Parathyroid adenoma (tissue), 2 donors: ENCODE measurements at regions not wholly inside any gene's neighbourhood (a gene's known extent, or its start where the extent isn't known, plus 50 kb on each side); places are given as distances from the start of the nearest gene placed in this dataset.

ENCODE experiments used
- H2AFZ ChIP-seq: fragments of 300-600 bp; sonication (generic); one replicate; pipeline ENCODE4 v1.7.0; 2017; ENCODE audit warnings: antibody characterized with exemption, mild to moderate bottlenecking
- H3K27ac ChIP-seq: fragments of 300-600 bp; sonication (generic); one replicate; pipeline ENCODE4 v1.7.0; 2017
- H3K27me3 ChIP-seq: fragments of 300-600 bp; sonication (generic); one replicate; pipeline ENCODE4 v1.7.0; 2017; ENCODE audit warnings: low read length; ENCODE audit not compliant: control insufficient read depth, insufficient read depth
- H3K36me3 ChIP-seq: fragments of 300-600 bp; sonication (generic); one replicate; pipeline ENCODE4 v1.7.0; 2017; ENCODE audit warnings: low read length; ENCODE audit not compliant: control insufficient read depth, insufficient read depth
- H3K4me1 ChIP-seq: fragments of 300-600 bp; sonication (generic); one replicate; pipeline ENCODE4 v1.7.0; 2017; ENCODE audit warnings: control low read depth
- H3K4me2 ChIP-seq: fragments of 300-600 bp; sonication (generic); one replicate; pipeline ENCODE4 v1.7.0; 2017; ENCODE audit warnings: low read length
- H3K4me3 ChIP-seq: fragments of 300-600 bp; sonication (generic); one replicate; pipeline ENCODE4 v1.7.0; 2017; ENCODE audit warnings: low read depth, low read length
- H3K79me2 ChIP-seq: fragments of 300-600 bp; sonication (generic); one replicate; pipeline ENCODE4 v1.7.0; 2017; ENCODE audit warnings: control low read depth
- H3K9ac ChIP-seq: fragments of 300-600 bp; sonication (generic); one replicate; pipeline ENCODE4 v1.7.0; 2017; ENCODE audit warnings: mild to moderate bottlenecking
- H3K9me3 ChIP-seq: fragments of 300-600 bp; sonication (generic); one replicate; pipeline ENCODE4 v1.7.0; 2017; ENCODE audit warnings: low read length; ENCODE audit not compliant: control insufficient read depth
- CTCF ChIP-seq: fragments of 300-600 bp; sonication (generic); IDR thresholded peaks from one replicate; pipeline ENCODE4 v1.7.0; 2017; ENCODE audit warnings: antibody characterized with exemption, mild to moderate bottlenecking
- donor health status: primary hyperparathyroidism.

- Histone ChIP-seq H2AFZ (no peak overlapping the region), H3K4me1 (no peaks in the 10 kb centered on the region), H3K9ac (no peak overlapping the region), H3K79me2 (no peaks in the 10 kb centered on the region), H3K27ac (no peak overlapping the region), H3K27me3 (no peaks in the 10 kb centered on the region), H3K4me3 (no peak overlapping the region), H3K9me3 (no peaks in the 10 kb centered on the region), H3K36me3 (no peaks in the 10 kb centered on the region), H3K4me2 (no peak overlapping the region)
- TF ChIP-seq CTCF = no peak
Measured at GRCh38 chr1:56287721-56288120, 291.6 kb downstream of the PLPP3 start.

GRCh38 chr1:56286956-56287355 lies 292.4 kb downstream of the PLPP3 start:
- Histone ChIP-seq H3K27me3 (no peaks in the 10 kb centered on the region), H3K4me2 (no peak overlapping the region), H2AFZ (no peak overlapping the region), H3K4me3 (no peak overlapping the region), H3K4me1 (no peaks in the 10 kb centered on the region), H3K9me3 (no peaks in the 10 kb centered on the region), H3K27ac (no peak overlapping the region), H3K36me3 (no peaks in the 10 kb centered on the region), H3K79me2 (no peaks in the 10 kb centered on the region), H3K9ac (no peak overlapping the region)
- TF ChIP-seq CTCF = no peak

- Histone ChIP-seq H3K4me3 (no peak overlapping the region), H2AFZ (no peak overlapping the region), H3K4me1 (no peaks in the 10 kb centered on the region), H3K4me2 (no peak overlapping the region), H3K9ac (no peak overlapping the region), H3K27me3 (no peaks in the 10 kb centered on the region), H3K27ac (no peak overlapping the region), H3K36me3 (no peaks in the 10 kb centered on the region), H3K79me2 (no peaks in the 10 kb centered on the region), H3K9me3 (no peaks in the 10 kb centered on the region)
- no peak for TF ChIP-seq CTCF
Measured at GRCh38 chr1:56286506-56286905, 292.9 kb downstream of the PLPP3 start.

GRCh38 chr1:56285554-56286402 lies 293.6 kb downstream of the PLPP3 start:
- no peak for TF ChIP-seq CTCF
- no peak overlapping the region for H2AFZ ChIP-seq
- no peaks in the 10 kb centered on the region for H3K27me3 ChIP-seq
- H3K4me2 ChIP-seq = no peak overlapping the region
- no peaks in the 10 kb centered on the region for H3K9me3 ChIP-seq
- H3K4me3 ChIP-seq = no peak overlapping the region
- no peaks in the 10 kb centered on the region for H3K4me1 ChIP-seq
- no peak overlapping the region for H3K9ac ChIP-seq
- no peaks in the 10 kb centered on the region for H3K79me2 ChIP-seq
- peak overlapping the region; percentile 15 for H3K27ac ChIP-seq
- no peaks in the 10 kb centered on the region for H3K36me3 ChIP-seq

GRCh38 chr1:56284928-56285327 lies 294.4 kb downstream of the PLPP3 start:
- no peak overlapping the region for H3K4me2 ChIP-seq
- H3K4me3 ChIP-seq = no peak overlapping the region
- H2AFZ ChIP-seq = no peak overlapping the region
- no peaks in the 10 kb centered on the region for H3K79me2 ChIP-seq
- no peaks in the 10 kb centered on the region for H3K9me3 ChIP-seq
- no peaks in the 10 kb centered on the region for H3K36me3 ChIP-seq
- no peaks in the 10 kb centered on the region for H3K4me1 ChIP-seq
- H3K27me3 ChIP-seq = no peaks in the 10 kb centered on the region
- no peak for TF ChIP-seq CTCF
- peak overlapping the region; percentile 15 for H3K27ac ChIP-seq
- H3K9ac ChIP-seq = no peak overlapping the region
